K562 (cell line): ENCODE measurements at regions not wholly inside any gene's neighbourhood (a gene's known extent, or its start where the extent isn't known, plus 50 kb on each side); places are given as distances from the start of the nearest gene placed in this dataset.
"Not testable (repeated sequence)": the region's sequence is repeated elsewhere in the genome, so short reads cannot be mapped to it uniquely, and the experiment has no call there.

Source experiments
- ATAC-seq: fragments of 200-7000 bp; cut with Tn5 transposase; 3 replicates; pipeline ENCODE4 v1.9.1; 2020; ENCODE audit warnings: moderate library complexity
- BruUV-seq: library from RNA; stranded (reverse); fragments of 400-500 nt; replicated peaks from 2 replicates; lab custom pipeline; 2021; lab: Mats Ljungman, UMichigan
- CTCF ChIA-PET: fragments of 300-600 bp; formaldehyde crosslinking; extraction: SDS; loops from one replicate; lab custom pipeline; 2021; ENCODE audit warnings: low intra/inter-chr PET ratio; lab: Yijun Ruan, JAX
- POLR2A ChIA-PET: fragments of 300-600, 350-650 bp; sonication (Branson Sonifier 250); formaldehyde crosslinking; extraction: SDS; loops from one replicate; lab custom pipeline; 2021; ENCODE audit warnings: antibody characterized with exemption, inconsistent platforms; lab: Yijun Ruan, JAX
- DNase-seq, 4 experiments: peaks; one replicate each; pipeline versions ENCODE4 v3.0.0 to v3.0.0-alpha.2; 2011 to 2018; ENCODE audit warnings: low spot score in 3 of 4, mixed read lengths in 3 of 4; ENCODE audit errors: extremely low read depth in 1 of 4
- FAIRE-seq: peaks from 2 replicates; lab custom pipeline; 2011; peaks lifted over from hg19 to GRCh38; lab: Jason Lieb, UNC
- H2AFZ ChIP-seq: 2 replicates; pipeline ENCODE4 v1.6.0; 2011; ENCODE audit warnings: low read depth, low read length, control low read depth, inconsistent platforms
- H3K27ac ChIP-seq: fragments of 200-600 bp; 3 replicates; pipeline ENCODE4 v1.8.0; 2011; ENCODE audit warnings: low read depth, mild to moderate bottlenecking, control low read depth, inconsistent platforms, low read length, moderate library complexity, mixed read lengths; ENCODE audit errors: extremely low read depth
- H3K27me3 ChIP-seq, 2 experiments: fragments of 300-600 bp in 1 of 2; 2 replicates in 1 of 2; 3 replicates in 1 of 2; pipeline versions ENCODE4 v1.6.0 to v1.8.0; 2011; ENCODE audit warnings: inconsistent platforms in 2 of 2, low read length in 2 of 2, mild to moderate bottlenecking in 1 of 2, mixed read lengths in 1 of 2, moderate library complexity in 1 of 2; ENCODE audit not compliant: control insufficient read depth in 2 of 2, insufficient read depth in 2 of 2
- H3K36me3 ChIP-seq: fragments of 300-600 bp; 3 replicates; pipeline ENCODE4 v1.8.0; 2011; ENCODE audit warnings: mild to moderate bottlenecking, low read length, inconsistent platforms; ENCODE audit not compliant: control insufficient read depth, insufficient read depth
- H3K4me1 ChIP-seq, 2 experiments: fragments of 200-600 bp in 1 of 2; replicated peaks in 1 of 2; 2 replicates in 1 of 2; 3 replicates in 1 of 2; pipeline versions ENCODE4 v1.5.1 to v1.8.0; 2011; ENCODE audit warnings: inconsistent platforms in 2 of 2, low read length in 2 of 2, mild to moderate bottlenecking in 1 of 2, mixed read lengths in 1 of 2, moderate library complexity in 1 of 2; ENCODE audit not compliant: control insufficient read depth in 2 of 2, insufficient read depth in 2 of 2
- H3K4me2 ChIP-seq: 2 replicates; pipeline ENCODE4 v1.6.1; 2011; ENCODE audit warnings: low read length, control low read depth, inconsistent platforms, mixed read lengths; ENCODE audit not compliant: insufficient read depth
- H3K4me3 ChIP-seq: fragments of 200-600 bp; sonication (generic), shearing (Covaris generic); 2 replicates; pipeline ENCODE4 v1.5.1; 2016; ENCODE audit warnings: control low read depth, inconsistent platforms
- H3K79me2 ChIP-seq: fragments of 200-600 bp; 3 replicates; pipeline ENCODE4 v1.8.0; 2011; ENCODE audit warnings: low read length, inconsistent platforms; ENCODE audit not compliant: control insufficient read depth, insufficient read depth
- H3K9ac ChIP-seq, 2 experiments: 2 replicates each; pipeline versions ENCODE4 v1.6.0 to v1.6.1; 2011; ENCODE audit warnings: low read depth in 2 of 2, low read length in 2 of 2, control low read depth in 1 of 2, inconsistent platforms in 1 of 2, mild to moderate bottlenecking in 1 of 2, mixed read lengths in 1 of 2; ENCODE audit not compliant: insufficient read depth in 1 of 2
- H3K9me1 ChIP-seq: one replicate; pipeline ENCODE4 v1.6.0; 2011; ENCODE audit warnings: inconsistent platforms, mild to moderate bottlenecking, low read length, moderate library complexity; ENCODE audit not compliant: control insufficient read depth, insufficient read depth
- H3K9me3 ChIP-seq: replicated peaks from 2 replicates; pipeline ENCODE4 v1.5.1; 2011; ENCODE audit warnings: low read depth, low read length, inconsistent platforms; ENCODE audit not compliant: control insufficient read depth, insufficient read depth
- H4K20me1 ChIP-seq: replicated peaks from 2 replicates; pipeline ENCODE4 v1.6.1; 2011; ENCODE audit warnings: low read length, inconsistent platforms, mixed read lengths; ENCODE audit not compliant: control insufficient read depth, insufficient read depth
- WGBS: fragments of 100-300 bp; shearing (Covaris generic); methylation state at CpG from one replicate; pipeline ENCODE4 v1.1.6; 2016; ENCODE audit warnings: low coverage, mixed read lengths; ENCODE audit not compliant: insufficient coverage; ENCODE audit errors: missing lambda C conversion rate; 5-methylcytosine and 5-hydroxymethylcytosine counted together
- in situ Hi-C: fragments of 300-500 bp; cut with MboI; formaldehyde crosslinking; loops from 4 replicates; pipeline ENCODE4 v1.15.0; 2018; ENCODE audit warnings: inconsistent platforms, mixed read lengths
- intact Hi-C: fragments of 100-400 bp; cut with micrococcal nuclease; formaldehyde crosslinking; loops from 2 replicates; pipeline ENCODE4 v1.14.2; 2022

GRCh38 chr5:177875900-177876238 is 93.2 kb upstream of the FAM153A start:
- H4K20me1 ChIP-seq, BruUV-seq, H2AFZ ChIP-seq, H3K27me3 ChIP-seq, H3K27ac ChIP-seq, in situ Hi-C loops, H3K9me3 ChIP-seq, POLR2A ChIA-PET, intact Hi-C loops, H3K36me3 ChIP-seq, H3K4me1 ChIP-seq, H3K9me1 ChIP-seq, DNase-seq, H3K79me2 ChIP-seq, CTCF ChIA-PET: not testable (repeated sequence)
- Histone ChIP-seq H3K9ac (peak overlapping the region in 1 of 2 experiments; percentile 76; a peak in 1 of 4 replicates), H3K4me3 (peak overlapping the region; percentile 34), H3K4me2 (peak overlapping the region; percentile 46; the same call in 1 of the 2 replicates)
- FAIRE-seq (peak; percentile 37), ATAC-seq (peak; percentile 76)
- WGBS = 0% methylated on average over 3 of the region's 15 CpGs

DNA sequence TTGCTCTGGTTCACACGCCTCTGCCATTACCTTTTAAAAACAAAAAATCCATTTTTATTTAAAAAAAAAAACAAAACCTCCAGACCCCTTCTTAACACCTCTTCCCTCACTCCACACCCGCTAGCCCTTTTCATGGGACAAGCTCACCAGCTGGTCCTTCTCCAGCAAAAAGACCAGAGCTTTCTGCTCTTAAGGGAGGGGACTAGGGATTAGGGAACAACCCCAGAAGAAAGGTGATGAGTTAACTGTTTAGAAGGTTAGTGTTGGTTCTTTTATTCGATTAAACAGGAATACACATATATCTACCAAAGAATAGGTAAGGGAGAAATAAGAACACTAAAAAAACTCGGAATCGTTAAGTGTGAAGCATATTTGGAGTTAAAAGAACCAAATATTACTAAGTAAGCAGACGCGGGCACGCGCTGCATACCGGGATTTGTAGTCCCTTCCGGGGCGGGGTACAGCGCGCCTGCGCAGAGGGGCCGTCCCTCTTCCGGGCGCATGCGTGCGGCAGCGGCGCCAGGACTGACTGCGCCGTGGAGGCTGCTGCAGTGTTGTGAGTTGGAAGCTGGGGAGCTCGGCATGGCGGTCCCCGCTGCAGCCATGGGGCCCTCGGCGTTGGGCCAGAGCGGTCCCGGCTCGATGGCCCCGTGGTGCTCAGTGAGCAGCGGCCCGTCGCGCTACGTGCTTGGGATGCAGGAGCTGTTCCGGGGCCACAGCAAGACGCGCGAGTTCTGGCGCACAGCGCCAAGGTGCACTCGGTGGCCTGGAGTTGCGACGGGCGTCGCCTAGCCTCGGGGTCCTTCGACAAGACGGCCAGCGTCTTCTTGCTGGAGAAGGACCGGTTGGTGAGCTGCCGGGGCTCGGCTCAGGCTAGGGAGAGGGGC is 92.6 kb upstream of the FAM153A start:
- in situ Hi-C loops, POLR2A ChIA-PET, H3K4me2 ChIP-seq, intact Hi-C loops, H3K79me2 ChIP-seq, H3K36me3 ChIP-seq, BruUV-seq, H3K9ac ChIP-seq, CTCF ChIA-PET, H3K27me3 ChIP-seq, H3K4me1 ChIP-seq, H3K27ac ChIP-seq, H3K9me3 ChIP-seq, H3K9me1 ChIP-seq, H4K20me1 ChIP-seq: not testable (repeated sequence)
- DNase-seq (peak in 1 of 4 experiments; percentile 3), ATAC-seq (peak; percentile 91), FAIRE-seq (peak; percentile 70)
- WGBS = no CpG with 5 or more reads among the region's 56 CpGs
- Histone ChIP-seq H3K4me3 (peak overlapping the region; percentile 34; the same call in 1 of the 2 replicates), H2AFZ (peak overlapping the region; percentile 56; the same call in 1 of the 2 replicates)

DNA sequence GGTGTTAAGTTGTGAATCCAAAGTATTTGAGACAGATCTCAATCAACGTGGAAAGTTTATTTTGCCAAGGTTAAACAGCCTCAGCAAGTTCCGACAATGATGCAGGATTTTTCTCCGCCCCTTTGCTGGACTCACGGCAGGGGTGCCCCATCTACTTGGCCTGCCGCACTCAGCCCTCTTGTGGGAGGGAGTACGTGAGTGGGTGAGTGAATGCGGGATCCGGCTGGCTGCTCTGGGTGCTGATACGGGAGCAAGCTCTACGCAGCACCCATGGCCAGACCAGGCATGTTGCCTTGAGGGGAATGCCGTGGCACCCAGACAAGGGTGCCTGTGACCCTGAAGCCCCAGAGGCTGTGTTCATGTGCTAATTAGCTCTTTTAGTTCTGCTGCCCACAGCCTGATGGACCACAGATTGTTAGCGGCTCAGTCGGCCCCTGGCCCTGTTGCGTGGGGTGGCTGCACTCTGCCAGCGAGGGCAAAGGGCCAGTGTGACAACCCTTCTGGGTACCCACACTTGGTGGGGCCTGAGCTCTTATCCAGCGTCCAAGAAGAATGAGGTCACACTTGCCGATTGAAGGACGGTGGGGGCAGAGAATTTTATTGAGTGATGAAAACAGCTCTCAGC is 81.2 kb upstream of the FAM153A start:
- in situ Hi-C loops, H3K9me1 ChIP-seq, POLR2A ChIA-PET, BruUV-seq, H3K9me3 ChIP-seq, H2AFZ ChIP-seq, DNase-seq, H3K4me3 ChIP-seq, H3K27ac ChIP-seq, H3K79me2 ChIP-seq, H3K36me3 ChIP-seq, intact Hi-C loops, H3K4me1 ChIP-seq, H3K9ac ChIP-seq, CTCF ChIA-PET, H4K20me1 ChIP-seq, H3K27me3 ChIP-seq, H3K4me2 ChIP-seq, FAIRE-seq: not testable (repeated sequence)
- WGBS = 0% methylated on average over 4 of the region's 18 CpGs
- ATAC-seq = peak; percentile 68
